GM21526 (cell line): ENCODE measurements at regions not wholly inside any gene's neighbourhood (a gene's known extent, or its start where the extent isn't known, plus 50 kb on each side); places are given as distances from the start of the nearest gene placed in this dataset.

Experiments
- ATAC-seq: cut with Tn5 transposase; IDR thresholded peaks from one replicate; pipeline ENCODE4 v1.9.1; 2021; ENCODE audit warnings: moderate library complexity; ENCODE audit not compliant: unreplicated experiment, low FRiP score

DNA sequence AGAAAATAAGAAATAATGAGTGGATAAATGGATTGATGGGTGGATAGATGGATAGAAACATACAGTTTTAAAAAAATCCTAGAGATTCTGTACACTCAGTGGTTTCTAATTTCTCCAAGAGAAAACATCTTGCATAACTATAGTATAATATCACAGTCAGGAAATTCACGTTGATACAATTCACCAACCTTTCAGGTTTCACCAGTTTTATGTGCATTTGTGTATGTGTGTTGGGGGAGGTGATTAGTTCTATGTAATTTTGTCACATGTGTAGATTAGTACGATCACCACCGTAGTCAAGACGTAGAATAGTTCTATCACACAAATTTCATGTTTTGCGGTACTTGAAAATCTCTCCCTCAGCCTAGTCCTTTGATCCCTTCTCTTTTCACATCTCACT is 288.2 kb upstream of the LRATD1 start:
- no peak for ATAC-seq

DNA sequence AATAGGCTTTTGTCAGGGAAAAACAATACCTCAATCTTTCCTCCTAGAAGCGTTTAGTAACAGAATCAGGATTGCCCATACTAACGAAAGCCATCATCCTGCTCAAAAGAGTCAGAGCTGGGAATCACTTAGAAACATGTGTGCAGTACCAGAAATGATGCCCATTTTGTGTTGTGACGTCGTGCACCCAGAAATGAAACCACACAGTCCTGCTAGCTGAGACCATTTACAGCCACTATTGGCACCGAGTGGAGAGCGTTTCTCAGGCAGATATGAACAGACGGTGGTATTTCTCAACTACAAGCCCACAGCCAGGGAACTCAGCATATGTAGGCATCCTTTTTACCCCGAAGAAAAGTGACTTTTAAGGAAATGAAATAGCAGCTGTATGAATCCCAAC is 284.3 kb upstream of the LRATD1 start:
- ATAC-seq, result no peak

DNA sequence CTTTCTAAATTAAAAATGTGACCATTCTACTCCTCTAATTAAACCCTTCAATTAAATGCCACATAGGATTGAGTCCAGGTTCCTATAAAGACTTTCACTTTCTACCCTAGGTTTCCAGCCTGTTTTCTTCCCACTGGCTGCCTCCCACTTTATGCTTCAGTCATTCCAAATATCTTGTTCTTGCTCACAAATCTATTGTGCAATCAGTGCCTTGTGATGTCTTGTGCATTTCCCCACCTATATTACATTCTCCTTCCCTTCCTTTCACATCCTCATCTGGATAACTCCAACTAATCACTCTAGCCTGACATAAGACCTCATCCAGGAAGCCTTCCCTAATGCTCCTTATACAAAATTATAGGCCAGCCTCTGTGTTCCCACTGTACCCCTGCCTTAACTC is 281.7 kb upstream of the LRATD1 start:
- no peak for ATAC-seq

DNA sequence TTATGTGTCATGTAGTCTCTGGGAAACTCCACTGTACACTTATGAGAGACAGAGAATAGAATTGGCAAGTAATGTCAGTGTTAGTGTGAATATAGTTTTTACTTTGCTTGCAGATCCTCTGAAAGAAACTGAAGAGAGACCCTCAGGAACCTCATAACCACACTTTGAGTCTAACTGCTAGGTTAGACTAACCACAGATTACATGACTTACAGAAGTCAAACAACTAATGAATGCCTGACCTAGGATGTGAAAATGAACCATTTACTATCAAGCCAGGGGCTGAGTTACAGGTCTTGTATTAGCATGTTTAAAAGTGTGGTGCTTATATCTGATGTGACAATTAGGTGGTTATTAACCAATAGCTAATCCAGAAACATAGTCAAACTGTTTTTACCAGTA is 280.4 kb upstream of the LRATD1 start:
- ATAC-seq, result no peak

DNA sequence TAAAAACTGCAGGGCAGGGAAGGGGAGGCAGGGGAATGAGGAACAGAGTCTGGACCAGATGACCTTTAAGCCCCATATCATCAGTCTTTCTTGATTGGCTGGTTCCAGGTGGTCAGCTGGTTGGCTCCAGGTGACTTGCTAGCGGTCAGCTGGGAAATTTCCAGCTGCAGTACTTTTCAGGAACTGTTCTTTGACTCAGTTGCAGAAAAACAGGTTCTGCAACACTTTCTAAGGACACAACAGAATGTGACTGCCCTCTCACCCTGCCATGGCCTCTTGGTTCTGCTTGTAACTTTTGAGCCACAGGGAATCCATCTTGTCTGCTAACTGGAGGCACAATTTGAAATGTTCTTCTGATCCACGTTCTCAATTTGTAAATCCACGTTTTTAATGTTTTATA is 278.3 kb upstream of the LRATD1 start:
- no peak for ATAC-seq

DNA sequence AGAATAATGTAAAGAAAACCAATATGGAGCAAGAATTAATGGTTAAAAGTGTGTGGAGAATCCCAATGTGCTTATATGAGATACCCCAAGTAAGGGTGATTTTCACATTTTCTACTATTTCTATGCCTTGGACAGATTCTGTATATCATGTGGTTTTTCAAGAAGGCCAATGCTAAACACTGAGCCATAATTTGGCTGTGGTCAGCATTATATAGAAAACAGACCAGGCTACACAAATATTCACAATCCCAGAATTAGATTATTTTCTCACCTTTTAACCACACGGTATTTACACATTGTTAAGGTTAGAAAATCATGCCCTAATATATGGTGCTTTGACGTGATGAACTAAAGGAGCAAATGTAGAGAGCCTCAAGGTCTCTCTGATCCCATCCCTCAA is 277.4 kb upstream of the LRATD1 start:
- no peak for ATAC-seq

DNA sequence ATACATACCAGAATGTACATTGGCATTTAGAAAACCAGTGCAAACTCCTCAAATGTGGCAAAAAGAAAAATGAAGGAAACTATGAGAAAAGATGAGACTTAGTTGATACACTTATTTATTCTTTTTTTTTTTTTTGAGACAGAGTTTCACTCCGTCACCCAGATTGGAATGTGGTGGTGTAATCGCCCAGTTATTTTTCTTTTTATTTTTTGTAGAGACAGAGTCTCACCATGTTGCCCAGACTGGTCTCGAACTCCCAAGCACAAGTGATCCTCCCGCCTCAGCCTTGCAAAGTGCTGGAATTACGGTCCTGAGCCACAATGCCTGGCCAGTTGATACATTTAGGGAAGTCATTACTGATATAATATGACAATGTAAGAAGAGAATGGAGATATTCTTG is 274.2 kb upstream of the LRATD1 start:
- no peak for ATAC-seq

DNA sequence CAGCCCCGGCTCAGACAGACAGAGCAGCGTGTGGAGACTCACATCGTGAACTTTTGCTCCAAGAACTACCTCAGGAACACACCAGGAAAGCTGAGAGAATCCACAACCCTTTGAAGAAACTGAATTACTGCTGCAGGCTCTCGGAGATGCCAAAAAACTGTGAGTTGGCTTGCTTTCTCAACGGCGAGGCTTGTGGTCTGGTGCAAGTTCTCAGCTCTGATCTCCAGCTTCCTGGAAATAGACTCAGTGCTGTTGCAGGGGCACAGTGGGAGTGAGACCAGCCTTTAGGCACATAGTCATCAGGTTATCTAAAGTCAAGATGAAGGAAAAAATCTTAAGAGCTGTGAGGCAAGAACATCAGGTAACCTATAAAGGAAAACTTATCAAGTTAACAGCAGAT is 273.7 kb upstream of the LRATD1 start:
- ATAC-seq, result no peak

DNA sequence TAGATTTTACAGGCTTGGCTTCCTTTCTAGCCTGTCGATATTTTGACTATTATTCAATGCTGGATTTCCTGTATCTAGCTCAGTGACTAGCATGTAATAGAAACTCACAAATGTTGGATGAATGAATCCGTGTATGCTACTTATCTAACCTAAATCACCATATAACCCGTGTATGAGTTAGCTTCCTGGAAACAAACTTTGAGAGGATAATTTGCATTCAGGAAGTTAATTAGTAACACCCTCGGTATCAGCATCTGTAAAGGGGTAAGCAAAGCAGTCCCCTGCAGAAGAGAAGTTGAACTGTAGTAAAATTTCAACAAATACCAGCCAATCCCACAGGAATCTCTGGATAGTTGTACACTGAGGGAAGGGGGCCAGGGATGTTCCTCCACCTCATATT is 269.4 kb upstream of the LRATD1 start:
- no peak for ATAC-seq

DNA sequence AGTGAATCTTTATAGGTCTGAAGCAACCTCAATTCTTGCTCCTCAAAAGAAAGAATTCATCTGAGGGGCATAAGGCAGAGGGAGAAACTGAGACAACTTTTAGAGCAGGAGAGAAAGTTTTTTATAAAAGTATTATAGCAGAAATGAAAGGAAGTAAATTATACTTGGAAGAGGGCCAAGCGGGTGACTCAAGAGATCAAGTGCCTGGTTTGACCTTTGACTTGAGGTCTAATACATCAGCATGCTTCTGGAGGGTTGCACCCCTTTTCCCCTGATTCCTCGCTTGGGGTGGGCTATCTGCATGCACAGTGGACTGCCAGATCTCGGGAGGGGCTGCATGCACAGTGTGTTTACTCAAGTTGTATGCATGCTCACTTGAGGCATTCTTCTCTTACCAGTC is 268.5 kb upstream of the LRATD1 start:
- no peak for ATAC-seq

DNA sequence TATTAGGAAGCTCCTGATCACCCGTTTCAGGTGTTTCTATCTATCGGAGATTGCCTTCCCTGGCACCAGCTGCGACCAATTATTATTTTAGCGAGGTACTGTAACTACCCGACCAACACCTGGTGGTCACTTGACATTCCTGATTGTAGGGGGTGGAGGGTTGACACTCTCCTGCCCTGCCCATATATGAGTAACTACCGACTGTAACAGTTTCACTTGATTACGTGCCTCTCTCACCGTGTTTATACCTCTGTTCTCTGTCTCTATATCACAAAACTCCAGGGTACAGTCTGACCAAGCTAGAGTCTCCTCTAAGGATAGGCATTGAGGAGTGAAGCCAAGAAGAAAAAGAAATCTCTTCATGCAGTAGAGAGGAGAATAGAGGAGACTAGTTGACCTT is 268.0 kb upstream of the LRATD1 start:
- ATAC-seq, result no peak

DNA sequence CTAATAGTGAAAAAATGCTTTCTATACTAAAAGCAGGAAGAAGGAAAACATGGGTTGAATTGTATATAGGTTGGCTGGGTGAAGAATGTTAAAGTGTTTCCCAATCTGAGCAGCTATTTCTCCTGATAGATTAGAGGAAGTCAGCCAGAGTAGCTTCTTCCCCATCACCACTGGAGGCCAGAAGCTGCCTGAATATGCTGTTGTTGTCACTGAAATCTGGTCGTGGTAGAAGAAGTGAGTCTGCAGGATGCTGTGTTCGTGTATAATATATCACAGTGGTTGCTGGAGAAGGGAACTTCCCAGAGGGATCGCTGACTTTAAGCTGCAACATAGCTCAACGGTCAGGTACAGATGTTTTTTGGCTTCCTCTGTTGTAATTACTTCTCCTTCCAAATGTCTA is 247.5 kb upstream of the LRATD1 start:
- ATAC-seq, result no peak

DNA sequence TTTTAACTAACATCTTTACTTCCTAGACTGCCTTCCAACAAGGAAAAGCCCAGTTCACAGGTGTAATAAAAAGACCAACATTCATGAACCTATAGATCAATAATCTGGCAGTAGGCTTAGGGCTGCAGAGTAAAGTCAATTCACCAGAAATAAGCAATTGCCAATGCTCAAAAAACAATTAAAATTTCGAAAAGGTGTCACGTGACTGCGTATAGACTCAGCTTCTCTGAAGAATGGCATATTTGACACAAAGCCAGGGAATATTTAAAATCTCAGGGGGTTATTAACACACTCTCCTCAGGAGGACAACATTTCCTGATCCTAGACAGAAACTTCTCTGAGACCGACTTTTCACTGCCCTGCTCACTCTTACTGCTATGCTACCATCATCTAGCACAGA is 245.2 kb upstream of the LRATD1 start:
- ATAC-seq, result no peak

DNA sequence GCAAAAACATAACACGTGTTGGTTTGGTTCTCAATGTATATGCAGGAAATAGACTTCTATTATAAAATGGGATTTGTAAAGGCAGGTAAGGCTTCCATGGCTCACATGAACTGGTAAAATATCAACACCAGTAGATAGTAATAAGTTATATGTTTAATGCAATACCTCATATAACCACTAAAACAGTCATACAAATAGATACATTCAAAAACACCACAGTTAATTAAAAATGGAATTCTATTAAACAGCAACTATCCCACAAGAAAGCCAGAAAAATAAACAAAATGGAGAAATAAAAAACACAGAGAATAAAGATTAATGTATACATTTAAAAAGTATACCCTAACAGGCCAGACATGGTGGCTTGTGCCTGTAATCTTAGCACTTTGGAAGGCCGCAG is 243.8 kb upstream of the LRATD1 start:
- ATAC-seq, result no peak

DNA sequence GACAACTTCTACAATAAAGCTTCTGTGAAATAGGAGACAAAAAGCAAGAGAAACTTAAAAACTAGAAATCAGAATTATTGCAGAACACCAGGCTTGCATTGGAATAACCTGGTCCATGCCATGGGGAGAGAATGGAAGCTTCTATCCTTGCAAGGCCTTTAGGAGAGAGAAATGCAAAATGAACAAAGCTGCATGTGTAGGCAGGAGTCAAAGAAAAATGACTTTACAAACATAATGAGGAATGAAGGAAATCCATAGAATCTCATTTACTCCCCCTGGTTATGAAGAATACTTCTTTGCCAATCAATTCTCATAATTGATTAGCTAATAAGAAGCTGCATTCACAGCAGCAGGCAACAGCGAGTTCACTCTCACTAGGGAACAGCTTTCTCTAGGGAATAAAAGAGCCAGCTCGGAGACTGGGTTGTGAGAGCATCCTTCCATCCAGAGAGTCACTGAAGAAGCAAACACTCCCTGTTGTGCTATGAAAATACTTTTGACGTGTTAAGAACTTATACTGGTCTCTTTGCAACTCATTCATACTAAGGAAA is 235.9 kb upstream of the LRATD1 start:
- no peak for ATAC-seq

DNA sequence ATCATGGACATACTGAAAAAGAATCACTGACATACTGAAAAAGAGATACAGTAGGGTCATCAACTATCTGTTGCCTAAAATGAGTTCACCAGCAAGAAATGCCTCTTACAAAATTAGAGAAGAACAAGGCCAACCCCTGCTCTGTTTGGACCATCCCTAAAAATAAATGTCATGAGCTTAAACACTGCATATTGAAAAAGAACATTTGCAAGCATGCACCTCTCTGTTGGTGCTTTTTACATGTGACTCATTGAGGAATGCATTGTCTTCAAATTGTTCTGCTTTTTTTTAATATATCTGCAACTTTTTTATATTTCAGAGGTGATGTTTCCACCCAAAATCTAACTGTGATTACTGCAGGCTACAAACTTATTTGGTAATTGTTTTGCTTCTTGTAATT is 233.9 kb upstream of the LRATD1 start:
- ATAC-seq, result no peak

DNA sequence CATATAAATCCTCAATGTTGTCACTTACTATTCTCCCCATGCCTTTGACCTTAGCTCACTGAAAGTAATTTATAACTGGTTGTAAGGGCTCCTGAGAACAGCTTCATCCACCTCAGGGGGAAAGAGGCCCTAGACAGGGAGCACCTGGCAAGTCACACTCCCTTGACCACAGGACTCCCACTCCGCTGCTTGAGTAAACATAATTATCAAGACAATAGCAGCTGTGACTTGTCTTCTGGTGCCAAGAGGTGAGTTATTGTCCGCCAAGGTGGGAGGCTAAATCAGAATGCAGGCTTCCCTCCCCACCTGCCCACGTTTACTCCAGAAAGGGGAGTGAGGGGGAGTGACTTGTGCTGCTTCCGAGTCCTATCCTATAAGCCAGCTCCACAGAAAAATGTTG is 230.6 kb upstream of the LRATD1 start:
- no peak for ATAC-seq

DNA sequence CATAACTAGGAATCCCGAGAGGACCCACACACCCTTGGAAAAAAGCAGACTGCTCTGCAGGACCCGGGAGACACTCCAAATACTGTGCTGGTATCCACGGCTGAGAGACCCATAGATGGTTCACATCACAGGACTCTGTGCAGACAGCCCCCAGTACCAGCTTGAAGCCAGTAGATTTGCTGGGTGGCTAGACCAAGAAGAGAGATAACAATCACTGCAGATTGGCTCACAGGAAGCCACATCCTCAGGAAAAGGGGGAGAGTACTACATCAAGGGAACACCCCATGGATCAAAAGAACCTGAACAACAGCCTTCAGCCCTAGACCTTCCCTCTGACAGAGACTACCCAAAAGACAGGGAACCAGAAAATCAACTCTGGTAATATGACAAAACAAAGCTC is 223.8 kb upstream of the LRATD1 start:
- no peak for ATAC-seq

DNA sequence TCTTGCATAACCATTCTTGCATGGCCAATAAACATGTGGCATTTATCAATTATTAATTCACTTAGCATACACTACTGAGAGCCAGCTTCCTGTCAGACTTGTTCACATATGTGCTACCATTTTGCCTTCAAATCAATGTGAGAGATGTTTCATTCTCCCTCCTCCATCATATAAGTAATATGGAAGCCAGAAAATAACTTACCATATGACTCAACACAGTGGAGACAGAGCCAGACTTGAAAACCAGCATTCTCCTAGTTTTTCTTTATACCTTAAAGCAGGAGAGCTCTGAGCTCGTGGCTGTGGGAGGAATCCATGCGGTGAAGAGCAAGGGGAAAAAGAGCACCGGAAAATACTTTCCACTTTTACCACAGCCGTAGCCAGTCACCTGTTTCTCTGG is 215.0 kb upstream of the LRATD1 start:
- no peak for ATAC-seq

DNA sequence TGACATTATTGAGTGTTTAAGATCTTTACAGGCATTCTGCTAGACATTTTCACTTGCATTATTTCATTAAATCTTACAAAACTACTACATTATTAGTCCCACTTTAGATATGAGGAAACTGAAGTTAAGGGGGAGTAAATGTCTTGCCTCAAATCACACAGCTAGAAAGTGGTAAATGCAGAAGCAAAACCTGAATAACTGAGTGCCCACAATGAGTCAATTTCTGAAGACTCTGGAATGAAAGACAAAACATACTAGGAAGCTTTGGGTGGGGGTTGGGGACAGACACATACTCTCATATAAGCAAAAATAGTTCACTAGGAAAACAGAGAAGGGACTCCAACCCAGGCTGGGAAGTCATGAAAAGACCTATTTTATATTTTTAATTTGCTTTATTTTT is 214.4 kb upstream of the LRATD1 start:
- no peak for ATAC-seq

DNA sequence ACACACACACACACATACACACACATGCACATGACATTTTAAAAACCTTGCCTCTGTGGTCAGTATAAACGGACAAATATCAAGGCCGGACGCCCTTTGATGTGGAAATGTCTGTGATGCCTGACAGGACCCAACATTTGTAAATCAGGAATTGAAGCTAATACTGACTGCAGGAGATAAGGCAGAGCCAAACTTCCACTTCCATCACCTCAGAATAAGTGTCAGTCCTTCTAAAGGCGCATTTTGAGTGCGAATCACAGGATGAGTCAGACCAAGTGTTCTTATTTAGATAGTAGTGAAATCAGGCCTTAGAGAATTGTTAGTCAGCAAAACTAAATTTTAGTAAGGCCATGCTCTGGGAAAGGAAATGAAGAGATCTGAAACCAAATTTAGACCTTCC is 211.7 kb upstream of the LRATD1 start:
- ATAC-seq, result no peak

DNA sequence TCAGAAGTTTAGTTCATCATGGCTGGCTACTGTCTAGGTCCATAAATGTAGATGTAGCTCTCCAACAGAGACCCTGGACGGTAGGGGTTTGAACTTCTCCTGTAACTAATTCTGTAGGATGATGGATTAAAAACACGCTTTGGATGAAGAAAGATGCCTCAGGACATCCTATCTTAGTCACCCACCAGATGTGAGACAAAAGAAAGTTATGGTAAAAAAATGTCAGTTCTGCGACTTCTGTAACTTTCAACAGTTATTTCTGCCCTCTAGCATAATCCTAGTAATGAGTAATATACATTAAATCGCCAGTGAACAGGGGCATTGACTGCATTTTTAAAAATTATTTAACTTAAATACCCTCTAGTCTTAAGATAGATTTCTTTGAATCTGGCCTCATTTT is 210.1 kb upstream of the LRATD1 start:
- no peak for ATAC-seq

DNA sequence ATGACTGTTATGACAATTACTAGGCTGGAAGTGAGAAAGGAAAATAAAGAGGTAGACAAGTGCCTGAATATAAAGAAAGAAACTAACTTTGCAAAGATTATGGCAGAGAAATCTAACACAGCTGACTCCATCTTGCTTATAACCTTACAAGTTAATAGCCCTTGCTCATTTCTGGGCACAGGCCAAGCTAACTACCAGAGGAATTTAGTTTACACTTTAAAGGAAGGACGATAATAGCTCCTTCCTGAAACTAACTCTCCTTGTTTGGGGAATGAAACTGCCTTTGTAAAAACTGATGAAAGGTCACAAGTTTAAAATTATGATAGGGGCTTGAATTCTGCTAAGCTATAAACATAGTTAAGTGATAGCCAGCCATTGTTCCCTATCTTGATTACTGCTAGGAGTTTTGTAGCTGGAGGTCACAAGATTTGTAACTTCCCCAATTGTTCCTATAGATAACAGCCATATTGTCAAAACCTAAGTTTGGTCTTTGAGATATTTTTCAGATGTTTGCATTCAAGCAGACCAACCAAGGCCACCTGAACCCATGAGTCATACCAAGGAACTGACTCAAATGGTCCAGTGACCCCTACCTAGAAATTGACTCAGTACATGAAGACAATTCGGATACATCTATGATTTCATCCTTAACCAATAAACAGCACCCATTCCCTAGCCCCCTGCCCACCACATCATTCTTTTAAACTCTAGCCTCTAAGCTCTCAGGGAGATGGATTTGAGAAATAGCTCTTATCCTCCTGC is 209.2 kb upstream of the LRATD1 start:
- no peak for ATAC-seq
